GM12865 (cell line): ENCODE measurements at regions not wholly inside any gene's neighbourhood (a gene's known extent, or its start where the extent isn't known, plus 50 kb on each side); places are given as distances from the start of the nearest gene placed in this dataset.

ENCODE experiments used
- DNase-seq: peaks from one replicate; pipeline ENCODE4 v3.0.0; 2010; ENCODE audit warnings: low read depth
- H3K4me3 ChIP-seq: 2 replicates; pipeline ENCODE4 v1.5.1; 2011; ENCODE audit warnings: mild to moderate bottlenecking, low read depth, low read length, control low read depth
- CTCF ChIP-seq: IDR thresholded peaks from 2 replicates; pipeline ENCODE4 v1.5.1; 2011; ENCODE audit warnings: low read length, control low read depth, low read depth, inconsistent platforms; ENCODE audit not compliant: insufficient read depth; ENCODE audit errors: missing control alignments

- no peak for DNase-seq
Measured at GRCh38 chr4:31204874-31205273, 484.7 kb downstream of the PCDH7 start.

GRCh38 chr4:31220921-31221320, 500.8 kb downstream of the PCDH7 start:
- DNase-seq, result no peak
- H3K4me3 ChIP-seq, result no peak overlapping the region
- TF ChIP-seq CTCF, result no peak

More at GRCh38 chr4:31204874-31205273, 484.7 kb downstream of the PCDH7 start:
- no peak for TF ChIP-seq CTCF
- H3K4me3 ChIP-seq, result no peak overlapping the region

- no peak for DNase-seq
- TF ChIP-seq CTCF, result no peak
- no peak overlapping the region for H3K4me3 ChIP-seq
Measured at GRCh38 chr4:31228068-31228467, 507.9 kb downstream of the PCDH7 start.

GRCh38 chr4:31230594-31230993, 510.4 kb downstream of the PCDH7 start:
- DNase-seq, result no peak
- no peak overlapping the region for H3K4me3 ChIP-seq
- no peak for TF ChIP-seq CTCF

GRCh38 chr4:31234494-31234893, 514.3 kb downstream of the PCDH7 start:
- peak; percentile 51 for DNase-seq
- H3K4me3 ChIP-seq, result no peak overlapping the region
- no peak for TF ChIP-seq CTCF

- no peak for DNase-seq
- no peak for TF ChIP-seq CTCF
- no peak overlapping the region for H3K4me3 ChIP-seq
Measured at GRCh38 chr4:31234901-31235300, 514.7 kb downstream of the PCDH7 start.

- TF ChIP-seq CTCF, result no peak
- H3K4me3 ChIP-seq, result no peak overlapping the region
- no peak for DNase-seq
Measured at GRCh38 chr4:31236020-31236638, 516.0 kb downstream of the PCDH7 start.
